B cell (primary cell): ENCODE measurements at regions not wholly inside any gene's neighbourhood (a gene's known extent, or its start where the extent isn't known, plus 50 kb on each side); places are given as distances from the start of the nearest gene placed in this dataset.

Experiments
- EZH2 ChIP-seq: IDR thresholded peaks from 2 replicates; pipeline ENCODE4 v1.6.1; 2012; ENCODE audit warnings: borderline replicate concordance, low read depth, mild to moderate bottlenecking, moderate library complexity, low read length; ENCODE audit not compliant: insufficient read depth, poor library complexity, severe bottlenecking
- TF ChIP-seq, protein P1 (sequence below): fragments of 200-600 bp; IDR thresholded peaks from one replicate; pipeline ENCODE4 v1.8.0; 2022; ENCODE audit warnings: antibody characterized with exemption, mild to moderate bottlenecking

- TF ChIP-seq, protein P1, sequence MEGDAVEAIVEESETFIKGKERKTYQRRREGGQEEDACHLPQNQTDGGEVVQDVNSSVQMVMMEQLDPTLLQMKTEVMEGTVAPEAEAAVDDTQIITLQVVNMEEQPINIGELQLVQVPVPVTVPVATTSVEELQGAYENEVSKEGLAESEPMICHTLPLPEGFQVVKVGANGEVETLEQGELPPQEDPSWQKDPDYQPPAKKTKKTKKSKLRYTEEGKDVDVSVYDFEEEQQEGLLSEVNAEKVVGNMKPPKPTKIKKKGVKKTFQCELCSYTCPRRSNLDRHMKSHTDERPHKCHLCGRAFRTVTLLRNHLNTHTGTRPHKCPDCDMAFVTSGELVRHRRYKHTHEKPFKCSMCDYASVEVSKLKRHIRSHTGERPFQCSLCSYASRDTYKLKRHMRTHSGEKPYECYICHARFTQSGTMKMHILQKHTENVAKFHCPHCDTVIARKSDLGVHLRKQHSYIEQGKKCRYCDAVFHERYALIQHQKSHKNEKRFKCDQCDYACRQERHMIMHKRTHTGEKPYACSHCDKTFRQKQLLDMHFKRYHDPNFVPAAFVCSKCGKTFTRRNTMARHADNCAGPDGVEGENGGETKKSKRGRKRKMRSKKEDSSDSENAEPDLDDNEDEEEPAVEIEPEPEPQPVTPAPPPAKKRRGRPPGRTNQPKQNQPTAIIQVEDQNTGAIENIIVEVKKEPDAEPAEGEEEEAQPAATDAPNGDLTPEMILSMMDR, result no peak
- TF ChIP-seq EZH2, result no peak
These were observed 214.8 kb upstream of the BTBD3 start for GRCh38 chr20:11702721-11703518.
